ENCODE measurements at regions not wholly inside any gene's neighbourhood (a gene's known extent, or its start where the extent isn't known, plus 50 kb on each side); places are given as distances from the start of the nearest gene placed in this dataset.
A peak's percentile ranks its signal among the peaks of the same experiment; 100 is the strongest.

DNA sequence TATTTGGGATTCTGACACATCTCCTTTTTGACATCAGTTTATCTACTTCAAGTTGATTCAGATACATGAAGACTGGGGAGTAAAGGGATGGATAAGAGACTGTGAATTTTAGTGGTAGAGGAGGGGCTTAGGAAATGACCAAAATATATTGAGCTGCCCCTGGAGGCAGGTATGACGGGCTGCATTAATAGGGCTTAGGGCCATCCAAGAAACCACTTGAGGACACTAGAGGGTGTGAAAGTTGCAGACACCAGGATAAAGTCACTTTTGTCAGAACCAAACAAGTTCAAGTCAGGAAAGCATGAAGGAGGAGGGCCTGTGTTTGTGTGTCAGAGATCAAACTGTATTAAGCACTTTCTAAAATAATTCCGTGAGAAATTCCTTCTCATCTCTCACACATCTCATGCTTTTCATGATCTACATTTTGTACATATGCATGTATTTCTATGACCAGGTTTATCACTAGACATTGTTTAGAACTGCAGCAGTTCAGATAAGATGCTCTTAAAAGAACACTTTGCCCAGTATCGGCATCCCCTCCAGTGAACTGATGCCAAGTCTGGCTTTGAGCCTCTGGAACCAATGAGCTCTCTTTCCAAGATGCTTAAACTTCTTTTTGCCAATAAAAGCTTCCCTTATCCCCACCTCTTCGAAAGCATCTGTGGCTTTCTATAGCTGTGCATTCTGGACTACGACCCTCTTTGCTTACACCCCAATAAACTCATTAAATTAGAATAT is 136.9 kb downstream of the SLC38A1 start:
- WGBS, 2 donors: 61 to 69% methylated on average over 5 of the region's 5 CpGs
- Histone ChIP-seq H3K4me3 (ENCODE audit: low read depth in 1 of 2, low read length in 2 of 2) (no peak overlapping the region), H3K27me3 (ENCODE audit: control insufficient read depth in 1 of 2, insufficient read depth in 2 of 2, low read length in 2 of 2) (no peaks in the 10 kb centered on the region), H3K4me1 (ENCODE audit: control insufficient read depth in 2 of 2, insufficient read depth in 2 of 2, low read length in 1 of 2) (no peaks in the 10 kb centered on the region), H3K9me3 (ENCODE audit: control insufficient read depth in 2 of 2, insufficient read depth in 1 of 2, low read depth in 1 of 2, low read length in 1 of 2) (no peaks in the 10 kb centered on the region), H3K27ac (ENCODE audit: low read depth in 2 of 2, low read length in 1 of 2) (no peak overlapping the region), H3K36me3 (ENCODE audit: control insufficient read depth in 2 of 2, insufficient read depth in 2 of 2, low read length in 1 of 2) (no peaks in the 10 kb centered on the region)

DNA sequence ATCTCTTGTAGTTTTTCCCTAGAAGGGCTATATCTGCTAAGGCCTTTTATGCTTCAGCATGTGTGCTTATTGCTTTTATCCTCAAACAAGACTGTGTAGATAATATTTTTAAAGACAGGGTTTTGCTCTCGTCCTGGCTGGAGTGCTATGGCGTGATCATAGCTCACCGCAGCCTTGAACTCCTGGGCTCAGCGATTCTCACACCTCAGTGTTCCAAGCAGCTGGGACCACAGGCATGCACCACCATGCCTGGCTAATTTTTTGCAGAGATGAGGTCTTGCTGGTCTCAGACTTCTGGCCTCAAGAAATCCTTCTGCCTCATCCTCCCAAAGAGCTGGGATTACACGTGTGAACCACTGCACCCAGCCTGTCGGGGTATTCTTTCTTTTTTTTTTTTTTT is 137.3 kb upstream of the SCAF11 start:
- Histone ChIP-seq H3K27ac (ENCODE audit: low read depth in 2 of 2, low read length in 1 of 2) (no peak overlapping the region), H3K4me1 (ENCODE audit: control insufficient read depth in 2 of 2, insufficient read depth in 2 of 2, low read length in 1 of 2) (no peaks in the 10 kb centered on the region), H3K9me3 (ENCODE audit: control insufficient read depth in 2 of 2, insufficient read depth in 1 of 2, low read depth in 1 of 2, low read length in 1 of 2) (no peaks in the 10 kb centered on the region), H3K36me3 (ENCODE audit: control insufficient read depth in 2 of 2, insufficient read depth in 2 of 2, low read length in 1 of 2) (no peaks in the 10 kb centered on the region), H3K27me3 (ENCODE audit: control insufficient read depth in 1 of 2, insufficient read depth in 2 of 2, low read length in 2 of 2) (no peaks in the 10 kb centered on the region), H3K4me3 (ENCODE audit: low read depth in 1 of 2, low read length in 2 of 2) (no peak overlapping the region)
- WGBS, 2 donors: 78 to 86% methylated on average over 6 of the region's 6 CpGs

DNA sequence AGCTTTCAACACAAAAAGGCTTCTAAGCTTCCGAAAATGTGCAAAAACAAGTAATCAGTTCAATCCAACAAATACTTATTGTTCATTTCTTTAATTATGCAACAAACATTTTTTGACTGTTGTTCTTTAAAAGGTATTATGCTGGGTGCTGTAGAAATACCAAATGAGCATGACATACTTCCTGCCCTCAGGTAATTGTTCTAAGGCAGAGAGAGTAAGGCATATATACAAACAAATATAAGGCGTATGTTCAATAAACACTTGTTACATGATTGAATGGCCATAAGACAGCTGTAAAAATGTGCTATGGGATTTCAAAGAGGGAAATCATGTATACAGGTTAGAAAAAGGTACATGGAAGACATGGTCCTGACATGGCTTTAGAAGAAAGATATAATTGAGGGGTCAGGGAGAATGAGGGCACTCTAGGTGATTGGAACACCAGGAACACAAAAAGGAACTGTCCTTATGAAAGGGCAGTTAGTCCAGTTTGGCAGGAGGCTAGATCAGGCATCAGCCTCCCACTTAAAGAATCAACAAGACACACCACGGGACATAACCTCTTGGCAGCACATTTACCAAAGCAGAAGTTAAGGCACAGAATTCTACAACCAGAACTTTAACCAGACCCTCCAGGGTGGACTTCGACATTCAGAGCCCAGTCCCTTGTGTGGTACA is 135.8 kb upstream of the SCAF11 start:
- Histone ChIP-seq H3K4me3 (ENCODE audit: low read depth in 1 of 2, low read length in 2 of 2) (no peak overlapping the region), H3K27ac (ENCODE audit: low read depth in 2 of 2, low read length in 1 of 2) (no peak overlapping the region), H3K27me3 (ENCODE audit: control insufficient read depth in 1 of 2, insufficient read depth in 2 of 2, low read length in 2 of 2) (no peaks in the 10 kb centered on the region), H3K4me1 (ENCODE audit: control insufficient read depth in 2 of 2, insufficient read depth in 2 of 2, low read length in 1 of 2) (no peaks in the 10 kb centered on the region), H3K9me3 (ENCODE audit: control insufficient read depth in 2 of 2, insufficient read depth in 1 of 2, low read depth in 1 of 2, low read length in 1 of 2) (no peaks in the 10 kb centered on the region), H3K36me3 (ENCODE audit: control insufficient read depth in 2 of 2, insufficient read depth in 2 of 2, low read length in 1 of 2) (no peaks in the 10 kb centered on the region)
- 71 to 73% methylated on average over 4 of the region's 4 CpGs for WGBS, 2 donors

DNA sequence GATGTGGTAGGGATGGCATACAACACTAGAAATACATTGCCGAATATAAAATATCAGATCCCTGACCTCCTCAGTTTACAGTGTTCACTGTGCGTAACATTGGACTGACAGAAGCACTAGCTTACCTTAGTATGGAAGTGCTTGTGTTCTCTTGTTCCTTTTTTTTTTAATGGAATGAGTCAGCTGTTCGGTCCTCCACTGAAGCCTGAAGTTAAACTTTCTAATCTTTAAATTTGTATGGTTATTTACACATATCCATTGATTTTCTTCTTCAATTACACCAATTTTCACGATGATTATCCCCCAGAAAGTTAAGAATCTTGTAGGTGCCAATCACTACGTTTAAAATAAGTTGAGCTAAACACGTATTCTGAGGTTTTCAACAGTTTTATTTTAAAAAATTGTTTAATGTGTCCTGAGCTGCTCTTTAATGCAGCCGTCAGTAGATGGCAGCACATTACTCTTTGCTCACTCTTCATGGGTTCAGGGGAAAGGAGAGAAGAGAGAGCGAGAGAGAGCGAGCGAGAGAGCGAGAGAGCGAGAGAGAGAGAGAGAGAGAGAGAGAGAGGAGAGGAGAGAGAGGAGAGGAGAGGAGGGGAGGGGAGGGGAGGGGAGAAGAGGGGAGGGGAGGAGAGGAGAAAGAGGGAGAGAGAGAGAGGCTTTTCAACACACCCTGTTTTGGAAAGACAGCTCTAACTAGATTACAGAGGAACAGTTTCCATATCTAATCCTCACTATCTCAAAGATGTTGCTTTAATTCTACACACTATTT is 134.7 kb upstream of the SCAF11 start:
- 20 to 23% methylated on average over 7 to 8 of the region's 12 CpGs for WGBS, 2 donors

DNA sequence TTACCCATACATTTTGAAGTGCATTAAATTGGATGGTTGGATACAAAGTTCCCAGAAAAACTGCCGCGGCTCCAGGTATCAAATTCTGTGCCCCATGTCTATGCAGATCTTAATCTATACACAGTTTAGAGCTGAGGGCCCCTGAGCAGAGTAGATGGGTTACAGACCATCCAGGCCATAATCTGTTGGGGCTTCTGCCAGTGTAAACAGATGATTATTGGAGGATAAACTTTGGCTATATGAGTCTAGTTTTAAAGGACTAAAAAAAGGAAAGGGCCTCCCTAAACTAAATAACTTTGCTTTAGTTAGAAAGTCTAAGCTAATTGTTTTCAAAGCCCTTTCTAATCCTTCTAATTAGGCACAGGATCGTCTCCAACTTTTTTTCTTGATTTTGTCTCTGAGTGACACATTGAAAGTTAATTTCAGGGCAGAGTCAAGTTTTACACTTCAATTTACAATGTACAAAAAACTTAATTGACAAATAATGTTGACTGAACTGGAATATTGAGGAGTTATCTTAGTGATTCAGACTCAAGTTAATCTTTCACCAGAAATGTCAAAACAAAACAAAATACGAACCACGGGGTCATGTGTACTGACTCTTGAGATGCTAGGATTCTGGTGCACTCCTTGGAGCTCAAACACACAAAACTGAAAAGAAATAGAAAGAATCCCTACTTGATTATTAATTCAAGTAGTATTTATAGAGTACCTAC is 133.9 kb upstream of the SCAF11 start:
- no peaks in the 10 kb centered on the region for H3K36me3 ChIP-seq (ENCODE audit: control insufficient read depth in 2 of 2, insufficient read depth in 2 of 2, low read length in 1 of 2)
- no peaks in the 10 kb centered on the region for H3K4me1 ChIP-seq (ENCODE audit: control insufficient read depth in 2 of 2, insufficient read depth in 2 of 2, low read length in 1 of 2)
- 46 to 51% methylated on average over 5 of the region's 5 CpGs for WGBS, 2 donors
- no peak overlapping the region for H3K27ac ChIP-seq (ENCODE audit: low read depth in 2 of 2, low read length in 1 of 2)
- no peak overlapping the region for H3K4me3 ChIP-seq (ENCODE audit: low read depth in 1 of 2, low read length in 2 of 2)
- no peaks in the 10 kb centered on the region for H3K27me3 ChIP-seq (ENCODE audit: control insufficient read depth in 1 of 2, insufficient read depth in 2 of 2, low read length in 2 of 2)
- H3K9me3 ChIP-seq (ENCODE audit: control insufficient read depth in 2 of 2, insufficient read depth in 1 of 2, low read depth in 1 of 2, low read length in 1 of 2): no peaks in the 10 kb centered on the region

More for the DNA sequence above, 134.7 kb upstream of the SCAF11 start:
- no peak overlapping the region for H3K27ac ChIP-seq (ENCODE audit: low read depth in 2 of 2, low read length in 1 of 2)
- no peaks in the 10 kb centered on the region for H3K27me3 ChIP-seq (ENCODE audit: control insufficient read depth in 1 of 2, insufficient read depth in 2 of 2, low read length in 2 of 2)
- H3K36me3 ChIP-seq (ENCODE audit: control insufficient read depth in 2 of 2, insufficient read depth in 2 of 2, low read length in 1 of 2): no peaks in the 10 kb centered on the region
- H3K4me1 ChIP-seq (ENCODE audit: control insufficient read depth in 2 of 2, insufficient read depth in 2 of 2, low read length in 1 of 2): no peaks in the 10 kb centered on the region
- H3K9me3 ChIP-seq (ENCODE audit: control insufficient read depth in 2 of 2, insufficient read depth in 1 of 2, low read depth in 1 of 2, low read length in 1 of 2): no peaks in the 10 kb centered on the region
- peak overlapping the region in 1 of 2 donors; percentile 19 for H3K4me3 ChIP-seq (ENCODE audit: low read depth in 1 of 2, low read length in 2 of 2)

DNA sequence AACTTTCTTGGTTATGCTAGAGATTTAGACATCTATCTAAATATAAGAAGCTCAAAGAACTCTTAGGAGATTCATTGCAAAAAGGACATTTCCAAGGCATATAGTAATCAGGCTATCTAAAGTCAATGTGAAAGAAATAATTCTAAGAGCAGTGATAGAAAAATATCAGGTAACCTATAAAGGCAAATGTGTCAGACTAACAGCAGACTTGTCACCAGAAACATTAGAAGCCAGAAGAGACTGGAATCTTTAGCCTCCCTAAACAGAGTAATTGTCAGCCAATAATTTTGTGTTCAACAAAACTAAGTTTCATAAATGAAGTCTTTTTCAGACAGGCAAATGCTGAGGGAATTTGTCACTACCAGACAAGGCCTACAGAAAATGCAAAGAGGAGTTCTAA is 122.0 kb upstream of the SCAF11 start:
- peaks cover 6 to 10% of the 10 kb centered on the region in 2 donors for H3K4me1 ChIP-seq (ENCODE audit: control insufficient read depth in 2 of 2, insufficient read depth in 2 of 2, low read length in 1 of 2)
- H3K27me3 ChIP-seq (ENCODE audit: control insufficient read depth in 1 of 2, insufficient read depth in 2 of 2, low read length in 2 of 2): no peaks in the 10 kb centered on the region
- H3K4me3 ChIP-seq (ENCODE audit: low read depth in 1 of 2, low read length in 2 of 2): no peak overlapping the region
- H3K27ac ChIP-seq (ENCODE audit: low read depth in 2 of 2, low read length in 1 of 2): no peak overlapping the region
- H3K9me3 ChIP-seq (ENCODE audit: control insufficient read depth in 2 of 2, insufficient read depth in 1 of 2, low read depth in 1 of 2, low read length in 1 of 2): no peaks in the 10 kb centered on the region
- no peaks in the 10 kb centered on the region for H3K36me3 ChIP-seq (ENCODE audit: control insufficient read depth in 2 of 2, insufficient read depth in 2 of 2, low read length in 1 of 2)

DNA sequence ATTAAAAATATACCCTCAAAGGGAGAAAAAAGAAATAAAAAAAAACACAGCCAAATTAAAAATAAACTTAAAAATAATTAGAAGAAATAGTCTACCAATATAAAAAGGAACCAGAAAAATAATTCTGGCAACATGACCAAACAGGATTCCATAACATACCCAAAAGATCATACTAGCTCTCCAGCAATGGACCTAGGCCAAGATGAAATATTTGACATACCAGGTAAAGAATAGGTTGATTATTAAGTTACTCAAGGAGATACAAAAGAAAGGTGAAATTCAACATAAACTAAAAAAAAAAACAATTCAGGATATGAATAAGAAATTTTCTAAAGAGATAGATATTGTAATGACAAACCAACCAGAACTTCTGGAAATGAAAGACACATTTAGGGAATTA is 121.3 kb upstream of the SCAF11 start:
- no peak overlapping the region for H3K4me3 ChIP-seq (ENCODE audit: low read depth in 1 of 2, low read length in 2 of 2)
- H3K9me3 ChIP-seq (ENCODE audit: control insufficient read depth in 2 of 2, insufficient read depth in 1 of 2, low read depth in 1 of 2, low read length in 1 of 2): no peaks in the 10 kb centered on the region
- no peak overlapping the region for H3K27ac ChIP-seq (ENCODE audit: low read depth in 2 of 2, low read length in 1 of 2)
- no peaks in the 10 kb centered on the region for H3K27me3 ChIP-seq (ENCODE audit: control insufficient read depth in 1 of 2, insufficient read depth in 2 of 2, low read length in 2 of 2)
- H3K4me1 ChIP-seq (ENCODE audit: control insufficient read depth in 2 of 2, insufficient read depth in 2 of 2, low read length in 1 of 2): peaks cover 6 to 10% of the 10 kb centered on the region in 2 donors
- no peaks in the 10 kb centered on the region for H3K36me3 ChIP-seq (ENCODE audit: control insufficient read depth in 2 of 2, insufficient read depth in 2 of 2, low read length in 1 of 2)

DNA sequence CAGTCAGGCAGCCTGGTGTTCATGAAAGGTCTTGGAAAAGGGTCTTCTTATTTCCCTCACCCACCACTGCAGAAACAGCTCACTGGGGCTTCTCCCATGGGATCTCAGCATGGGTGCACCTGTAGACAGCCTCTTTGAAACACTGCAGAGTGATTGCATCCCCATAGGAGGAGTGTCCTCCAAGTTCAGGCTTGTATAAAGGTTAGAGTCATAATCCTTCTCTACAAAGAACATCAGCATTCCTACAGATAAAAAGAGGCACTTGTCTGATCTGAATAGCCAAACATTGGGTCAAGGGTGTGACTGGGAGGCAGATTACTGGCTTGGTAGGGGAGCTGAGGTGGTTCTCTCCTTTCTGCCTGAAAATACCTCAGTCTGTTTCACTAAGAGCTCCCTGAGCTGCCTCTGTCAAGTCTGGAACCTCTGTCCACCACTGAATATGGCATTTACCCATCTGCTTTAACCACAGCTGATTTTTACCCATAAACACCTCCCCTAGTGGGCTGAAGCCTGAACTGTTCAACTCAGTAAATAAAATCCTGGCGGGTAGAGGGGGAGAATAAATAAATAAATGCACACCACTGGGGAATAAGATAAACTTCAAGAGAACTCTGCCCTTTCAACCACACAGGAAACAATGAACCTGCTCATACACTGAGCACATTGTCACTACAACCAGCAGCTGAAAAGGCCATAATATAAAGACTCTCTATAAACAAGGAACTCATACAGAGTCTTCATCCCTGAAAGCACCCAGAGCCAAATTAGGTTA is 120.7 kb upstream of the SCAF11 start:
- peaks cover 6 to 10% of the 10 kb centered on the region in 2 donors for H3K4me1 ChIP-seq (ENCODE audit: control insufficient read depth in 2 of 2, insufficient read depth in 2 of 2, low read length in 1 of 2)
- WGBS, 2 donors: 30 to 50% methylated on average over 1 of the region's 1 CpG
- peak overlapping the region in 1 of 2 donors; percentile 66 for H3K27ac ChIP-seq (ENCODE audit: low read depth in 2 of 2, low read length in 1 of 2)
- no peak overlapping the region for H3K4me3 ChIP-seq (ENCODE audit: low read depth in 1 of 2, low read length in 2 of 2)
- no peaks in the 10 kb centered on the region for H3K9me3 ChIP-seq (ENCODE audit: control insufficient read depth in 2 of 2, insufficient read depth in 1 of 2, low read depth in 1 of 2, low read length in 1 of 2)
- H3K27me3 ChIP-seq (ENCODE audit: control insufficient read depth in 1 of 2, insufficient read depth in 2 of 2, low read length in 2 of 2): no peaks in the 10 kb centered on the region
- H3K36me3 ChIP-seq (ENCODE audit: control insufficient read depth in 2 of 2, insufficient read depth in 2 of 2, low read length in 1 of 2): no peaks in the 10 kb centered on the region

DNA sequence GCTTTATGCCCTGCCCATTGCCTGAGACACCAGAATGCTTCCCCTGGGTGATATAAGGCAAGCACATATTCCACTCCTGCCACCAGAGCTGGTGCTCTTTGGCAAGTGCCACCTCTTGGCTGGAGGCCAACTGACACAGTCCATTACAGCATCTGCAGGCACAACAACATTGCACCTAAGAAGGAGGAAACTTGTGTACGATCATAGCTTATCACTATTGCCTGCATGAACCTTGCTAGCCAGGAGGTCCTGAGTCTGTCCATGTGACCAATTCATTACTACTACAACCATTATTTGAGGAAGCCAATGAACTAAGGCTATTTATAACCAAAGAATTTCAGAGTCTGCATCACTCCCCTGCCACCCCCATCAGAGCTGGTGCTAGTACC is 119.8 kb upstream of the SCAF11 start:
- no peak overlapping the region for H3K4me3 ChIP-seq (ENCODE audit: low read depth in 1 of 2, low read length in 2 of 2)
- H3K4me1 ChIP-seq (ENCODE audit: control insufficient read depth in 2 of 2, insufficient read depth in 2 of 2, low read length in 1 of 2): peaks cover 6 to 10% of the 10 kb centered on the region in 2 donors
- H3K27ac ChIP-seq (ENCODE audit: low read depth in 2 of 2, low read length in 1 of 2): peak overlapping the region; percentile 30 to 40
- no peaks in the 10 kb centered on the region for H3K27me3 ChIP-seq (ENCODE audit: control insufficient read depth in 1 of 2, insufficient read depth in 2 of 2, low read length in 2 of 2)
- H3K36me3 ChIP-seq (ENCODE audit: control insufficient read depth in 2 of 2, insufficient read depth in 2 of 2, low read length in 1 of 2): no peaks in the 10 kb centered on the region
- no peaks in the 10 kb centered on the region for H3K9me3 ChIP-seq (ENCODE audit: control insufficient read depth in 2 of 2, insufficient read depth in 1 of 2, low read depth in 1 of 2, low read length in 1 of 2)
- whole genome bisulfite sequencing, 2 donors: 35 to 49% methylated on average over 1 of the region's 1 CpG
